Breast epithelium (tissue), 4 donors: ENCODE measurements at regions not wholly inside any gene's neighbourhood (a gene's known extent, or its start where the extent isn't known, plus 50 kb on each side); places are given as distances from the start of the nearest gene placed in this dataset.

Experiments
- DNase-seq, 2 donors: peaks; one replicate each; pipeline ENCODE4 v3.0.0-alpha.2; 2019; ENCODE audit warnings: low spot score in 2 of 2
- H3K27ac ChIP-seq, 2 donors: fragments of 200-600 bp; sonication (generic) in 1 of 2; one replicate each; pipeline ENCODE4 v1.5.1; 2016 to 2019; ENCODE audit warnings: mild to moderate bottlenecking in 1 of 2
- H3K27me3 ChIP-seq, 2 donors: fragments of 200-600 bp; sonication (generic) in 1 of 2; one replicate each; pipeline versions ENCODE4 v1.5.1 to v1.6.0; 2017 to 2019; ENCODE audit warnings: control low read depth in 1 of 2, mild to moderate bottlenecking in 1 of 2
- H3K36me3 ChIP-seq: fragments of 200-600 bp; one replicate; pipeline ENCODE4 v1.5.1; 2019
- H3K4me1 ChIP-seq, 2 donors: fragments of 200-600 bp; sonication (generic); one replicate each; pipeline ENCODE4 v1.5.1; 2016 to 2019; ENCODE audit warnings: control low read depth in 1 of 2
- H3K4me3 ChIP-seq, 3 donors: fragments of 200-600 bp; sonication (generic); 1 replicate in 2 of 3; 2 replicates in 1 of 3; pipeline ENCODE4 v1.5.1; 2016 to 2019; ENCODE audit warnings: mild to moderate bottlenecking in 3 of 3, moderate library complexity in 2 of 3
- H3K9me3 ChIP-seq, 2 donors: fragments of 200-600 bp; sonication (generic) in 1 of 2; one replicate each; pipeline ENCODE4 v1.5.1; 2016 to 2019; ENCODE audit warnings: control low read depth in 1 of 2
- POLR2A ChIP-seq: fragments of 450-650 bp; IDR thresholded peaks from one replicate; pipeline ENCODE4 v1.6.1; 2016; ENCODE audit warnings: antibody characterized with exemption, mild to moderate bottlenecking, moderate library complexity
- POLR2AphosphoS5 ChIP-seq, 3 donors: sonication (generic); formaldehyde crosslinking; IDR thresholded peaks; one replicate each; pipeline ENCODE4 v1.6.1; 2017; ENCODE audit warnings: antibody characterized with exemption in 3 of 3
- intact Hi-C: fragments of 100-400 bp; cut with DNase I; formaldehyde crosslinking; loops from one replicate; pipeline ENCODE4 v1.15.1; 2023; ENCODE audit warnings: low total_unique reads
- TF ChIP-seq, protein P1 (sequence below), 3 donors: fragments of 450-650 bp; IDR thresholded peaks; one replicate each; pipeline ENCODE4 v1.5.1; 2016 to 2017; ENCODE audit warnings: antibody characterized with exemption in 3 of 3, mild to moderate bottlenecking in 3 of 3, moderate library complexity in 3 of 3

DNA sequence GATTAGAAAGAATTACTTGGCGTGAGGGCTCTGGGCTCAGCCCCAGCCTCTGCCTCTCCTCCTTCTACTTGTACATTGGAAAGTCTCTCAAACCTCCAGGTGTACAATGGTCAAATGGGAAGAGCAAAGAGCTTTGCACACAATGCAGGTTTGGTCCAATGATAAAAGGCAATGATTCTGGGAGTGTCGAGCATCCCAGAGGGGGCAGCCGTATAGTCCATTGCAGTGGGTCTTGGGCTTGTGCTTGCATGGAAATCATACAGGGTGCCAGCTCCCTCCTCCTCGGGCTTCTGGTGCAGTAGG is 98.0 kb upstream of the NCK2 start:
- no peaks in the 10 kb centered on the region for H3K27me3 ChIP-seq
- H3K36me3 ChIP-seq: no peaks in the 10 kb centered on the region
- H3K27ac ChIP-seq: no peak overlapping the region
- TF ChIP-seq POLR2A (no peak), POLR2AphosphoS5 (IDR thresholded peaks at IDR 0.05) (no peak)
- TF ChIP-seq, protein P1, sequence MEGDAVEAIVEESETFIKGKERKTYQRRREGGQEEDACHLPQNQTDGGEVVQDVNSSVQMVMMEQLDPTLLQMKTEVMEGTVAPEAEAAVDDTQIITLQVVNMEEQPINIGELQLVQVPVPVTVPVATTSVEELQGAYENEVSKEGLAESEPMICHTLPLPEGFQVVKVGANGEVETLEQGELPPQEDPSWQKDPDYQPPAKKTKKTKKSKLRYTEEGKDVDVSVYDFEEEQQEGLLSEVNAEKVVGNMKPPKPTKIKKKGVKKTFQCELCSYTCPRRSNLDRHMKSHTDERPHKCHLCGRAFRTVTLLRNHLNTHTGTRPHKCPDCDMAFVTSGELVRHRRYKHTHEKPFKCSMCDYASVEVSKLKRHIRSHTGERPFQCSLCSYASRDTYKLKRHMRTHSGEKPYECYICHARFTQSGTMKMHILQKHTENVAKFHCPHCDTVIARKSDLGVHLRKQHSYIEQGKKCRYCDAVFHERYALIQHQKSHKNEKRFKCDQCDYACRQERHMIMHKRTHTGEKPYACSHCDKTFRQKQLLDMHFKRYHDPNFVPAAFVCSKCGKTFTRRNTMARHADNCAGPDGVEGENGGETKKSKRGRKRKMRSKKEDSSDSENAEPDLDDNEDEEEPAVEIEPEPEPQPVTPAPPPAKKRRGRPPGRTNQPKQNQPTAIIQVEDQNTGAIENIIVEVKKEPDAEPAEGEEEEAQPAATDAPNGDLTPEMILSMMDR (IDR thresholded peaks at IDR 0.05): no peak
- H3K4me3 ChIP-seq: no peak overlapping the region
- no peaks in the 10 kb centered on the region for H3K9me3 ChIP-seq
- DNase-seq: no peak
- intact Hi-C loops: no loop called here
- no peaks in the 10 kb centered on the region for H3K4me1 ChIP-seq

GRCh38 chr2:105645938-105646773 is 98.6 kb upstream of the NCK2 start:
- TF ChIP-seq POLR2A: no peak
- TF ChIP-seq, protein P1 (IDR thresholded peaks at IDR 0.05): no peak
- no peak for TF ChIP-seq POLR2AphosphoS5 (IDR thresholded peaks at IDR 0.05)
- intact Hi-C loops: no loop called here
- DNase-seq: no peak
- Histone ChIP-seq H3K9me3 (no peaks in the 10 kb centered on the region), H3K4me3 (no peak overlapping the region), H3K27me3 (no peaks in the 10 kb centered on the region), H3K36me3 (no peaks in the 10 kb centered on the region), H3K4me1 (no peaks in the 10 kb centered on the region), H3K27ac (no peak overlapping the region)

DNA sequence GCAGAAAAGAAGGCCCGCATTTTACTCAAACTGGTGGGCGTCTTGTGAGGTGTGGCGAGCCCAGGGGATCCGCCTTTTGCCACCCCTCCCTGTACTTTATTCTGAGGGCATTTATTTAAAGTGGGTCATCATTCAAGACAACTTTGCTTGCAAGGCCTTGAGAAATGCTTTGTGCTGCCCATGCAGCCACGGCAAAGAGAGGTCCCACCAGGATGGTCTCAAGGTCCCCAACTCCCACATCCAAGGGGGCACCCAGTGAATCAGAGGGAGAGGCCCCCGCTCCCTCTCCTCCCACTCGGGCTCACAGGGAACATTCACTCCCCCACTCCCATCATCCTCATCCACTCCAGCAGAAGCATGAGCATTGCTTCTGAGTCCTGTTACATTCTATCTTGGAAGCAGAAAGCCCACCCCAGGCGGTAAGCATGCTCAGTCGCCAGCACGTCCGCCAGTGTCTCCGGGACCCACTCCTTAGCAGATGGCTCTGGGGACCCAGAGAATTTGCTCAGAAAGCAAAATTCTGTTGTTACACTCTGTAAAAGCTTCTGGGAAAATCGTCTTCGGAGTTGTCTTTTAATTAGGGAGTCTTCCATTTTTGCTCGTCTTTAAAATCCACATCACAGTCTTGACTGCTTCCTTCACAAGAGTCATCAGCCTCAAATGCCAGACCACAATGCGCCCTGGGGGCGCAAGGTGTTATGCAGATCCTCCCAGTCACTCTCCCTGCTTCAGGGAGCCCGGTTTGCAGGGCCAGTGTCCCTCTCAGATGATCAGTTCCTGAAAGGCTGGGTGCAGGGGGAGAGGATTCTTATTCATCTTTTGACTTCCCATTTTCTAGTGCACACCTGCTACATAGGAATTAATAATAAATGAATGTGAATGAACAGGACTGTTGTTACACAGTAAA is 99.4 kb upstream of the NCK2 start:
- no peak overlapping the region for H3K27ac ChIP-seq
- H3K9me3 ChIP-seq: no peaks in the 10 kb centered on the region
- intact Hi-C loops: no loop called here
- H3K27me3 ChIP-seq: no peaks in the 10 kb centered on the region
- no peak for DNase-seq
- no peaks in the 10 kb centered on the region for H3K36me3 ChIP-seq
- TF ChIP-seq POLR2AphosphoS5 (IDR thresholded peaks at IDR 0.05): no peak
- no peak for TF ChIP-seq POLR2A
- TF ChIP-seq, protein P1 (IDR thresholded peaks at IDR 0.05): no peak
- no peak overlapping the region for H3K4me3 ChIP-seq
- H3K4me1 ChIP-seq: no peaks in the 10 kb centered on the region

DNA sequence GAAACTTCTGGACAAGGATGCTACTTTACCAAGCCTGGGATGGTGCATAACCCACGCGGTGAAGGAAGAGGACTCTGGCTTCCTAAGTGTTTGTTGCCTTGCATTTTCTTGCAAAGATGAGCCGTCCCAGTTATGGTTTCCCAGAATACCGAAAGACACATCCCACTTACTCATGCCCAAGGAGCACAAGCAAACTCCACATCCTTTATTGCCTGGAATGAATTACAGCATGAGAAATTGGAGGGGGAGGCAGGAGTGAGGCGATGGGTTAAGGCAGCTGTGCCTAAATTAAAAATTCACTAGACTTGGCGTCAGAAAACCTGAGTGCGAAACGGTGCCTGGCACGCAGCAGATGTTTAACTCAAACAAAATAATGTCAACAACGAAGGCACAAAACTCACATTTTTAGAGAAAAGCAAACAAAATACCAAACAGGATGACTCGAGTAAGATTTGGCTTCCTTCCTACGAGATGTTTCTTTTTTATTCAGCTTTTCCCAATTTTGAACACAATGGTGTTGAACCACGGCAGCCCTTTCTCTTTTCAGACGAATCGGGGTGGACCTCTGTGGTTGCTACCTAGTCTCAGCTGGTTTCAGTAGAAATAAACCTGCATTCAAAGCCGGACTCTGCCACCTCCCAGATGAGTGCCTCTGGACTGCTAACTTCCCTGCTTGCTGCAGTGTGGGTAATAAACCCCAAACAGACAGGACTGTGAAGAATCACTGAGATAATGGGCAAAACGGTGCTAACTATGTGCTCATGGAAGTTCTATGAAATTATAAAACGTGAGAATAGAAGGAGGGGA is 100.3 kb upstream of the NCK2 start:
- Histone ChIP-seq H3K36me3 (no peaks in the 10 kb centered on the region), H3K9me3 (no peaks in the 10 kb centered on the region), H3K27ac (no peak overlapping the region), H3K4me3 (peak overlapping the region in 1 of 3 donors; percentile 33), H3K27me3 (no peaks in the 10 kb centered on the region), H3K4me1 (no peaks in the 10 kb centered on the region)
- TF ChIP-seq, protein P1 (IDR thresholded peaks at IDR 0.05): no peak
- no peak for TF ChIP-seq POLR2AphosphoS5 (IDR thresholded peaks at IDR 0.05)
- DNase-seq: no peak
- intact Hi-C loops: no loop called here
